K562 (cell line): ENCODE measurements at regions not wholly inside any gene's neighbourhood (a gene's known extent, or its start where the extent isn't known, plus 50 kb on each side); places are given as distances from the start of the nearest gene placed in this dataset.

Experiments used
- ATAC-seq: fragments of 200-7000 bp; cut with Tn5 transposase; 3 replicates; pipeline ENCODE4 v1.9.1; 2020; ENCODE audit warnings: moderate library complexity
- BruUV-seq: library from RNA; stranded (reverse); fragments of 400-500 nt; replicated peaks from 2 replicates; lab custom pipeline; 2021; lab: Mats Ljungman, UMichigan
- CTCF ChIA-PET: fragments of 300-600 bp; formaldehyde crosslinking; extraction: SDS; loops from one replicate; lab custom pipeline; 2021; ENCODE audit warnings: low intra/inter-chr PET ratio; lab: Yijun Ruan, JAX
- POLR2A ChIA-PET: fragments of 300-600, 350-650 bp; sonication (Branson Sonifier 250); formaldehyde crosslinking; extraction: SDS; loops from one replicate; lab custom pipeline; 2021; ENCODE audit warnings: antibody characterized with exemption, inconsistent platforms; lab: Yijun Ruan, JAX
- DNase-seq, 4 experiments: peaks; one replicate each; pipeline versions ENCODE4 v3.0.0 to v3.0.0-alpha.2; 2011 to 2018; ENCODE audit warnings: low spot score in 3 of 4, mixed read lengths in 3 of 4; ENCODE audit errors: extremely low read depth in 1 of 4
- FAIRE-seq: peaks from 2 replicates; lab custom pipeline; 2011; peaks lifted over from hg19 to GRCh38; lab: Jason Lieb, UNC
- H2AFZ ChIP-seq: 2 replicates; pipeline ENCODE4 v1.6.0; 2011; ENCODE audit warnings: low read depth, low read length, control low read depth, inconsistent platforms
- H3K27ac ChIP-seq: fragments of 200-600 bp; 3 replicates; pipeline ENCODE4 v1.8.0; 2011; ENCODE audit warnings: low read depth, mild to moderate bottlenecking, control low read depth, inconsistent platforms, low read length, moderate library complexity, mixed read lengths; ENCODE audit errors: extremely low read depth
- H3K27me3 ChIP-seq, 2 experiments: fragments of 300-600 bp in 1 of 2; 2 replicates in 1 of 2; 3 replicates in 1 of 2; pipeline versions ENCODE4 v1.6.0 to v1.8.0; 2011; ENCODE audit warnings: inconsistent platforms in 2 of 2, low read length in 2 of 2, mild to moderate bottlenecking in 1 of 2, mixed read lengths in 1 of 2, moderate library complexity in 1 of 2; ENCODE audit not compliant: control insufficient read depth in 2 of 2, insufficient read depth in 2 of 2
- H3K36me3 ChIP-seq: fragments of 300-600 bp; 3 replicates; pipeline ENCODE4 v1.8.0; 2011; ENCODE audit warnings: mild to moderate bottlenecking, low read length, inconsistent platforms; ENCODE audit not compliant: control insufficient read depth, insufficient read depth
- H3K4me1 ChIP-seq, 2 experiments: fragments of 200-600 bp in 1 of 2; replicated peaks in 1 of 2; 2 replicates in 1 of 2; 3 replicates in 1 of 2; pipeline versions ENCODE4 v1.5.1 to v1.8.0; 2011; ENCODE audit warnings: inconsistent platforms in 2 of 2, low read length in 2 of 2, mild to moderate bottlenecking in 1 of 2, mixed read lengths in 1 of 2, moderate library complexity in 1 of 2; ENCODE audit not compliant: control insufficient read depth in 2 of 2, insufficient read depth in 2 of 2
- H3K4me2 ChIP-seq: 2 replicates; pipeline ENCODE4 v1.6.1; 2011; ENCODE audit warnings: low read length, control low read depth, inconsistent platforms, mixed read lengths; ENCODE audit not compliant: insufficient read depth
- H3K4me3 ChIP-seq: fragments of 200-600 bp; sonication (generic), shearing (Covaris generic); 2 replicates; pipeline ENCODE4 v1.5.1; 2016; ENCODE audit warnings: control low read depth, inconsistent platforms
- H3K79me2 ChIP-seq: fragments of 200-600 bp; 3 replicates; pipeline ENCODE4 v1.8.0; 2011; ENCODE audit warnings: low read length, inconsistent platforms; ENCODE audit not compliant: control insufficient read depth, insufficient read depth
- H3K9ac ChIP-seq, 2 experiments: 2 replicates each; pipeline versions ENCODE4 v1.6.0 to v1.6.1; 2011; ENCODE audit warnings: low read depth in 2 of 2, low read length in 2 of 2, control low read depth in 1 of 2, inconsistent platforms in 1 of 2, mild to moderate bottlenecking in 1 of 2, mixed read lengths in 1 of 2; ENCODE audit not compliant: insufficient read depth in 1 of 2
- H3K9me1 ChIP-seq: one replicate; pipeline ENCODE4 v1.6.0; 2011; ENCODE audit warnings: inconsistent platforms, mild to moderate bottlenecking, low read length, moderate library complexity; ENCODE audit not compliant: control insufficient read depth, insufficient read depth
- H3K9me3 ChIP-seq: replicated peaks from 2 replicates; pipeline ENCODE4 v1.5.1; 2011; ENCODE audit warnings: low read depth, low read length, inconsistent platforms; ENCODE audit not compliant: control insufficient read depth, insufficient read depth
- H4K20me1 ChIP-seq: replicated peaks from 2 replicates; pipeline ENCODE4 v1.6.1; 2011; ENCODE audit warnings: low read length, inconsistent platforms, mixed read lengths; ENCODE audit not compliant: control insufficient read depth, insufficient read depth
- BACH1 ChIP-seq: fragments of 200-800 bp; sonication (Bioruptor generic); IDR thresholded peaks from 2 replicates; pipeline ENCODE4 v1.6.1; 2016; ENCODE audit warnings: missing genetic modification characterization, missing compliant biosample characterization
- CBFA2T2 ChIP-seq: fragments of 450-650 bp; conservative IDR thresholded peaks from 2 replicates; pipeline ENCODE4 v1.6.1; 2017; ENCODE audit warnings: mild to moderate bottlenecking
- CBX8 ChIP-seq: fragments of 200-600 bp; sonication (generic); IDR thresholded peaks from 2 replicates; pipeline ENCODE4 v1.6.1; 2012; ENCODE audit warnings: borderline replicate concordance, mixed run types, low read depth, mild to moderate bottlenecking, moderate library complexity, mixed read lengths, low read length, control low read depth, inconsistent platforms; ENCODE audit not compliant: poor library complexity, severe bottlenecking; ENCODE audit errors: extremely low read depth
- EGR1 ChIP-seq: fragments of 450-650 bp; conservative IDR thresholded peaks from 2 replicates; pipeline ENCODE4 v1.6.1; 2017; ENCODE audit warnings: mild to moderate bottlenecking
- NCOA1 ChIP-seq: fragments of 450-650 bp; IDR thresholded peaks from 2 replicates; pipeline ENCODE4 v1.6.1; 2016; ENCODE audit warnings: low read depth
- RNF219 ChIP-seq: fragments of 250-450 bp; sonication (Bioruptor Pico); IDR thresholded peaks from 2 replicates; pipeline ENCODE4 v1.5.0; 2022; ENCODE audit warnings: mild to moderate bottlenecking
- SMAD3 ChIP-seq: fragments of 450-650 bp; formaldehyde crosslinking; conservative IDR thresholded peaks from 2 replicates; pipeline ENCODE4 v1.4.0; 2020; ENCODE audit warnings: mild to moderate bottlenecking
- THRB ChIP-seq: fragments of 450-650 bp; formaldehyde crosslinking; conservative IDR thresholded peaks from 2 replicates; pipeline ENCODE4 v1.4.0; 2022; ENCODE audit warnings: mild to moderate bottlenecking, missing genetic modification characterization
- TRIM24 ChIP-seq, 2 experiments: fragments of 450-650 bp; IDR thresholded peaks; 2 replicates each; pipeline ENCODE4 v1.6.1; 2016
- ZNF140 ChIP-seq: fragments of 250-450 bp; sonication (Bioruptor Pico); IDR thresholded peaks from 2 replicates; pipeline ENCODE4 v1.8.0; 2021; ENCODE audit warnings: moderate library complexity, mild to moderate bottlenecking, inconsistent platforms
- WGBS: fragments of 100-300 bp; shearing (Covaris generic); methylation state at CpG from one replicate; pipeline ENCODE4 v1.1.6; 2016; ENCODE audit warnings: low coverage, mixed read lengths; ENCODE audit not compliant: insufficient coverage; ENCODE audit errors: missing lambda C conversion rate; 5-methylcytosine and 5-hydroxymethylcytosine counted together
- in situ Hi-C: fragments of 300-500 bp; cut with MboI; formaldehyde crosslinking; loops from 4 replicates; pipeline ENCODE4 v1.15.0; 2018; ENCODE audit warnings: inconsistent platforms, mixed read lengths
- intact Hi-C: fragments of 100-400 bp; cut with micrococcal nuclease; formaldehyde crosslinking; loops from 2 replicates; pipeline ENCODE4 v1.14.2; 2022
- TF ChIP-seq, protein P1 (sequence below): fragments of 450-650 bp; IDR thresholded peaks from 2 replicates; pipeline ENCODE4 v1.6.1; 2016; ENCODE audit warnings: antibody characterized with exemption
- TF ChIP-seq, protein P2 (sequence below): sonication (generic); formaldehyde crosslinking; IDR thresholded peaks from 2 replicates; pipeline ENCODE4 v1.9.0; 2022; ENCODE audit warnings: mild to moderate bottlenecking, missing genetic modification reagents

GRCh38 chrX:443536-444210 is 57.0 kb upstream of the PPP2R3B start:
- CTCF ChIA-PET: no interaction called here
- intact Hi-C loops: no loop called here

More at GRCh38 chrX:443536-444210, 57.0 kb upstream of the PPP2R3B start:
- no peak for TF ChIP-seq NCOA1
- no peak for TF ChIP-seq SMAD3 (CRISPR knock-in tag)
- TF ChIP-seq THRB: no peak
- TF ChIP-seq, protein P1, sequence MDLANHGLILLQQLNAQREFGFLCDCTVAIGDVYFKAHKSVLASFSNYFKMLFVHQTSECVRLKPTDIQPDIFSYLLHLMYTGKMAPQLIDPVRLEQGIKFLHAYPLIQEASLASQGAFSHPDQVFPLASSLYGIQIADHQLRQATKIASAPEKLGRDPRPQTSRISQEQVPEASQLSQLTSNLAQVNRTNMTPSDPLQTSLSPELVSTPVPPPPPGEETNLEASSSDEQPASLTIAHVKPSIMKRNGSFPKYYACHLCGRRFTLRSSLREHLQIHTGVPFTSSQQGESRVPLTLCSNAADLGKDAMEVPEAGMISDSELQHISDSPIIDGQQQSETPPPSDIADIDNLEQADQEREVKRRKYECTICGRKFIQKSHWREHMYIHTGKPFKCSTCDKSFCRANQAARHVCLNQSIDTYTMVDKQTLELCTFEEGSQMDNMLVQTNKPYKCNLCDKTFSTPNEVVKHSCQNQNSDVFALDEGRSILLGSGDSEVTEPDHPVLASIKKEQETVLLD: no peak
- TF ChIP-seq CBFA2T2: no peak
- no peak for TF ChIP-seq ZNF140 (CRISPR knock-in tag)
- TF ChIP-seq TRIM24 (IDR thresholded peaks at IDR 0.05): no peak
- no peak for TF ChIP-seq EGR1
- TF ChIP-seq CBX8: no peak
- TF ChIP-seq, protein P2, sequence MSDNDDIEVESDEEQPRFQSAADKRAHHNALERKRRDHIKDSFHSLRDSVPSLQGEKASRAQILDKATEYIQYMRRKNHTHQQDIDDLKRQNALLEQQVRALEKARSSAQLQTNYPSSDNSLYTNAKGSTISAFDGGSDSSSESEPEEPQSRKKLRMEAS (CRISPR knock-in tag): no peak
- no peak for TF ChIP-seq BACH1 (tag)
- no peak for TF ChIP-seq RNF219 (CRISPR knock-in tag)
- H3K4me3 ChIP-seq: no peak overlapping the region
- in situ Hi-C loops: no loop called here
- ATAC-seq: no peak
- H3K9me3 ChIP-seq: no peaks in the 10 kb centered on the region
- no peaks in the 10 kb centered on the region; a peak in 2 of 5 replicates for H3K27me3 ChIP-seq
- H3K4me2 ChIP-seq: no peak overlapping the region
- DNase-seq: no peak
- H4K20me1 ChIP-seq: no peaks in the 10 kb centered on the region
- H3K79me2 ChIP-seq: no peaks in the 10 kb centered on the region
- H3K36me3 ChIP-seq: no peaks in the 10 kb centered on the region
- WGBS: 0% methylated on average over 8 of the region's 11 CpGs
- no TSS peak for BruUV-seq
- FAIRE-seq: no peak
- H3K9ac ChIP-seq: no peak overlapping the region
- POLR2A ChIA-PET: no interaction called here
- no peaks in the 10 kb centered on the region; a peak in 1 of 5 replicates for H3K4me1 ChIP-seq
- H3K27ac ChIP-seq: no peak overlapping the region
- H2AFZ ChIP-seq: no peak overlapping the region
- H3K9me1 ChIP-seq: no peaks in the 10 kb centered on the region
